ENCODE measurements at regions not wholly inside any gene's neighbourhood (a gene's known extent, or its start where the extent isn't known, plus 50 kb on each side); places are given as distances from the start of the nearest gene placed in this dataset.

DNA sequence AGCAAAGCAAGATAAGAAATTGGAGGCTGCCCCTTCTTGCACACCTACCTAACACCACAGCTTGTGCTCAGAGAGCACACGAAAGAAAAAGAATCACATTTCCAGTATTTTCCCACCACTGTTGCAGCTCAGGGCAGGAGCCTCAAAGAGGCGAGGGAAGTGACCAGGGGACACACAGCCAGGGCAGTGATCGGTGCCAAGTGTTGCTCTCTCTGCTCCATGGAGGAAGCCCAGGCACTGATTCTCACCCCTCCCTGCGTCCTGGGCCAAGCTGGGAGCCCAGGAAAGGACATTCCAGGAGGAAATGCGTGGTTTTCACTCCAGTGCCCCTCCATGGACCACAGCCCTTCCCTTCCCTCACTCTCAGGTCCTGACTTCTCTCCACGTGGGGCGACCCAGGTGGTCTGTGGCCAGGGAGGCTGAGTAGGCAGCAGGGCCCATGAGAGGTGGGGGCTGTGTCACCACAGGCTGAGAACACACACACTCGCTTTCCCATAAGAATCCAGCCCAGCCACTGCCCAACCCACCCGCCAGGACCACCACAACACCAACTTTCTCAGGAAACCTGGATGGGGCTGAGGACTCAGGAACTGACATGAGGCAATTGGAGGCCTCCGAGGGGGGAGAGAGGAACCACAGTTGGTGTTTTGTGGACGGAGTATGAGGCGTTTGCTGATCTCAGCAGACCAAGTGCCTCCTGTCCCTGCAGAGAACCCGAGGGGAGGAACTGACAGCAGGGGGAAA, 81.7 kb upstream of the MAFB start:
- Histone ChIP-seq H3K36me3 (ENCODE audit: low read depth, missing control alignments) (no peaks in the 10 kb centered on the region), H3K27me3 (no peaks in the 10 kb centered on the region), H3K27ac (no peak overlapping the region), H3K4me1 (no peaks in the 10 kb centered on the region), H3K4me3 (no peak overlapping the region), H3K9me3 (no peaks in the 10 kb centered on the region)
- WGBS, 2 donors: 79 to 80% methylated on average over 13 of the region's 13 CpGs
- no peak for DNase-seq
- no peak for TF ChIP-seq POLR2A (IDR thresholded peaks at IDR 0.05)
- TF ChIP-seq, protein P1, sequence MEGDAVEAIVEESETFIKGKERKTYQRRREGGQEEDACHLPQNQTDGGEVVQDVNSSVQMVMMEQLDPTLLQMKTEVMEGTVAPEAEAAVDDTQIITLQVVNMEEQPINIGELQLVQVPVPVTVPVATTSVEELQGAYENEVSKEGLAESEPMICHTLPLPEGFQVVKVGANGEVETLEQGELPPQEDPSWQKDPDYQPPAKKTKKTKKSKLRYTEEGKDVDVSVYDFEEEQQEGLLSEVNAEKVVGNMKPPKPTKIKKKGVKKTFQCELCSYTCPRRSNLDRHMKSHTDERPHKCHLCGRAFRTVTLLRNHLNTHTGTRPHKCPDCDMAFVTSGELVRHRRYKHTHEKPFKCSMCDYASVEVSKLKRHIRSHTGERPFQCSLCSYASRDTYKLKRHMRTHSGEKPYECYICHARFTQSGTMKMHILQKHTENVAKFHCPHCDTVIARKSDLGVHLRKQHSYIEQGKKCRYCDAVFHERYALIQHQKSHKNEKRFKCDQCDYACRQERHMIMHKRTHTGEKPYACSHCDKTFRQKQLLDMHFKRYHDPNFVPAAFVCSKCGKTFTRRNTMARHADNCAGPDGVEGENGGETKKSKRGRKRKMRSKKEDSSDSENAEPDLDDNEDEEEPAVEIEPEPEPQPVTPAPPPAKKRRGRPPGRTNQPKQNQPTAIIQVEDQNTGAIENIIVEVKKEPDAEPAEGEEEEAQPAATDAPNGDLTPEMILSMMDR (IDR thresholded peaks at IDR 0.05): no peak
- intact Hi-C loops (cut with DNase I; ENCODE audit: low total_unique reads): no loop called here

DNA sequence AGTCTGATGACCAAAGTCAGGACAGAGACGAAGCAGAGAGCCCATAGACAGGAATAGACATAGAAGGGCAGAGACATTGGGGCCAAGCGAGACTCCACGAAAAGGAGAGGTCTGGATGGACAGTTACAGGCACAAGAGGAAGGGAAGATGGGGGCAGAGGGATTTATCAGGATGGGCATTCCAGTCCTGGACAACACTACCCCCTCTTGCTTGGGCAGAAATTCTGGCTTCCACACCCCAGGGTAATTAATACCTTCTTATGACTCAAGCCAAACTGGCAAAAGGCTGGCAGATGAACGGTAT, 82.2 kb upstream of the MAFB start:
- Histone ChIP-seq H3K9me3 (no peaks in the 10 kb centered on the region), H3K27me3 (no peaks in the 10 kb centered on the region), H3K4me1 (no peaks in the 10 kb centered on the region), H3K4me3 (no peak overlapping the region), H3K27ac (no peak overlapping the region), H3K36me3 (ENCODE audit: low read depth, missing control alignments) (no peaks in the 10 kb centered on the region)
- no peak for DNase-seq
- TF ChIP-seq POLR2A (IDR thresholded peaks at IDR 0.05): no peak
- TF ChIP-seq, protein P1 (IDR thresholded peaks at IDR 0.05): no peak
- 86 to 87% methylated on average over 4 of the region's 4 CpGs for WGBS, 2 donors
- intact Hi-C loops (cut with DNase I; ENCODE audit: low total_unique reads): no loop called here

DNA sequence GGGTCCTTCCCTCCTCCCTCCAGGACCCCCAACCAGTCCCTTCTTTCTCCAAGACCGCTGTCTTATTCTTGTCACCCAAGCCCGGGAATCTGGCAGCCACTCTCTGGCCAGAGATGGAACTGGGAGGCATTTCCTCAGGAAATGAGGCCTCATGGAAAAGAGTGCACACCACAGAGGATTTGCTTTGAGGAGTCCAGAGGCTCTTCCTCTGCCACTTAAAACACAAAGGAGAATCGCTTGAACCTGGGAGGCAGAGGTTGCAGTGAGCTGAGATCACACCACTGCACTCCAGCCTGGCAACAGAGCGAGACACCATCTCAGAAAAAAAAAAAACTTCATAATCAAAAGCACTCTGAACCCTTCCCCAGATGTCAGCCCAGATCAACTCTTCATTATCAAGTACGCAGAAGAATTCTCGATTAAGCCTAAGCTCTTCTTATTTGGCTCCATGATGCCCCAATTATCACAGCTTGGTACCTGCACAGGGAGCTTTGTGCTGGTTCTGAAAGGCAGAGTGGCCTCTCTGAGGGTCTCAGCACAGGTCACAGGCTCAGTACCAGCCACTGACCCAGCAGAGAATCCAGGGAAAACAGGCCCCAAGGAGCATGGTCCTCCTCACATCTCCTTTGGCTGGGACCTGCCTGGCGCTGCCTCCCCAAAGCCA, 82.9 kb upstream of the MAFB start:
- WGBS, 2 donors: 91 to 96% methylated on average over 7 of the region's 7 CpGs
- TF ChIP-seq, protein P1 (IDR thresholded peaks at IDR 0.05): no peak
- no peak for TF ChIP-seq POLR2A (IDR thresholded peaks at IDR 0.05)
- H3K27ac ChIP-seq: no peak overlapping the region
- H3K27me3 ChIP-seq: no peaks in the 10 kb centered on the region
- H3K4me1 ChIP-seq: no peaks in the 10 kb centered on the region
- intact Hi-C loops (cut with DNase I; ENCODE audit: low total_unique reads): no loop called here
- no peak overlapping the region for H3K4me3 ChIP-seq
- no peaks in the 10 kb centered on the region for H3K9me3 ChIP-seq
- no peak for DNase-seq
- no peaks in the 10 kb centered on the region for H3K36me3 ChIP-seq (ENCODE audit: low read depth, missing control alignments)

DNA sequence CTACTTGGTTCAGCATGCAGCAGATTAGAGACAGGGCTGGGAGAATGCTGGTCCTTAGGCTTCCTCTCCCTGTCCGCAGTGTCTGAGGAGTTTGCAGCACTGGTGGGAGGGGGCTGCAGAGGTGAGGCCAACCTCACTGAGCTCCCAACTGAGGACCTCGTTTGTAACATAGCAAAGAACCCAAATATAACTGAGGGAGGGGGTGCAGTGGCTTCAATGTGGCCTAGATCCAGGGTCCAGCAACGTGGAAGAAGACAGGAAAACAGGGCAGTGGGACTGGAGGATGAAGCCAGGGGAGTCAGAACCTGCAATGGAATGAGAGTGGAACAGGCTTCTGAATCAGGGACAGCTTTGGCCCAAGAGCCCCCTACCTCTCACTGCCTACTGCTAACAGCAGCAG, 84.3 kb upstream of the MAFB start:
- 67 to 75% methylated on average over 3 of the region's 3 CpGs for WGBS, 2 donors
- Histone ChIP-seq H3K27me3 (no peaks in the 10 kb centered on the region), H3K27ac (no peak overlapping the region), H3K36me3 (ENCODE audit: low read depth, missing control alignments) (no peaks in the 10 kb centered on the region), H3K4me3 (no peak overlapping the region), H3K4me1 (no peaks in the 10 kb centered on the region), H3K9me3 (no peaks in the 10 kb centered on the region)
- intact Hi-C loops (cut with DNase I; ENCODE audit: low total_unique reads): no loop called here
- TF ChIP-seq, protein P1 (IDR thresholded peaks at IDR 0.05): no peak
- no peak for TF ChIP-seq POLR2A (IDR thresholded peaks at IDR 0.05)
- no peak for DNase-seq

DNA sequence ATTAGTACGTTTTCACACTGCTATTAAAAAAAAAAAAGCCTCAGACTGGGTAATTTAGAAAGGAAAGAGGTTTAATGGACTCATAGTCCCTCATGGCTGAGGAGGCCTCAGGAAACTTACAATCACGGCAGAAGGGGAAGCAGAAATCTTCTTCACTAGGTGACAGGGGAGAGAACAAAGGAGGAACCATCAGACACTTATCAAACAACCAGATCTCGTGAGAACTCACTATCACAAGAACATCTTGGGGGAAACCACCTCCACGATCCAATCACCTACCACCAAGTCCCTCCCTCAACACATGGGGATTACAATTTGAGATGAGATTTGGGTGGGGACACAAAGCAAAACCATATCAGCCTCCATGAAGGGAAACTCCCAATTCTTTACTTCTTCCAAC, 85.2 kb upstream of the MAFB start:
- intact Hi-C loops (cut with DNase I; ENCODE audit: low total_unique reads): no loop called here
- H3K4me3 ChIP-seq: no peak overlapping the region
- DNase-seq: no peak
- TF ChIP-seq POLR2A (IDR thresholded peaks at IDR 0.05): no peak
- TF ChIP-seq, protein P1 (IDR thresholded peaks at IDR 0.05): no peak
- H3K9me3 ChIP-seq: no peaks in the 10 kb centered on the region
- H3K4me1 ChIP-seq: no peaks in the 10 kb centered on the region
- H3K27me3 ChIP-seq: no peaks in the 10 kb centered on the region
- no peak overlapping the region for H3K27ac ChIP-seq
- WGBS, 2 donors: 61 to 77% methylated on average over 4 of the region's 4 CpGs
- no peaks in the 10 kb centered on the region for H3K36me3 ChIP-seq (ENCODE audit: low read depth, missing control alignments)

Data from testis (tissue), 2 donors.